HFFc6 (cell line): ENCODE measurements at regions not wholly inside any gene's neighbourhood (a gene's known extent, or its start where the extent isn't known, plus 50 kb on each side); places are given as distances from the start of the nearest gene placed in this dataset.

Source experiments
- DNase-seq: peaks from one replicate; pipeline ENCODE4 v3.0.0-alpha.2; 2018
- H3K27ac Mint-ChIP-seq: 2 replicates; pipeline ENCODE4 v1.8.0; 2020; ENCODE audit warnings: mild to moderate bottlenecking, mixed read lengths
- H3K27me3 Mint-ChIP-seq: 2 replicates; pipeline ENCODE4 v1.8.0; 2021; ENCODE audit warnings: mild to moderate bottlenecking, moderate library complexity, mixed read lengths; ENCODE audit not compliant: insufficient read depth
- H3K36me3 Mint-ChIP-seq: 2 replicates; pipeline ENCODE4 v1.8.0; 2021; ENCODE audit warnings: low read depth, mixed read lengths
- H3K4me1 Mint-ChIP-seq: 2 replicates; pipeline ENCODE4 v1.8.0; 2020; ENCODE audit warnings: low read depth, mixed read lengths
- H3K4me3 Mint-ChIP-seq: 2 replicates; pipeline ENCODE4 v1.8.0; 2020; ENCODE audit warnings: mild to moderate bottlenecking, moderate library complexity, mixed read lengths
- H3K9me3 Mint-ChIP-seq: 2 replicates; pipeline ENCODE4 v1.8.0; 2020; ENCODE audit warnings: mild to moderate bottlenecking, mixed read lengths
- CTCF ChIP-seq: fragments of 200-600 bp; sonication (generic); IDR thresholded peaks from 2 replicates; pipeline ENCODE4 v1.5.0; 2021; ENCODE audit warnings: antibody characterized with exemption, mild to moderate bottlenecking

DNA sequence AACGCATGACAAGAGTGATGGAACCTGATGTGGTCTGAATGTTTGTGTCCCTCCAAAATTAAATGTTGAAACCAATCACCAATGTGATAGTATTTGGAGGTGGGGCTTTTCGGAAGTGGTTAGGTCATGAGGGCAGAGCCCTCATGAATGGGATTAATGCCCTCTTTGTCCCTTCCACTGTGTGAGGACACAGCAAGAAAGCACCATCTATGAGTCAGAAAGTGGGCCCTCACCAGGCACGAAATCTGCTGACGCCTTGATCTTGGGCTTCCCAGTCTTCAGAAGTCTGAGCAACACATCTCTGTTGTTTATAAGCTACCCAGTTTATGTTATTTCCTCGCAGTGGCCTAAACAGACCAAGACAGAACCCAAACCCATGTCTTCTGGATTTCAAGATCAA lies 244.0 kb upstream of the JAG1 start:
- H3K36me3 Mint-ChIP-seq, result no peaks in the 10 kb centered on the region
- H3K9me3 Mint-ChIP-seq, result peaks cover 7% of the 10 kb centered on the region

DNA sequence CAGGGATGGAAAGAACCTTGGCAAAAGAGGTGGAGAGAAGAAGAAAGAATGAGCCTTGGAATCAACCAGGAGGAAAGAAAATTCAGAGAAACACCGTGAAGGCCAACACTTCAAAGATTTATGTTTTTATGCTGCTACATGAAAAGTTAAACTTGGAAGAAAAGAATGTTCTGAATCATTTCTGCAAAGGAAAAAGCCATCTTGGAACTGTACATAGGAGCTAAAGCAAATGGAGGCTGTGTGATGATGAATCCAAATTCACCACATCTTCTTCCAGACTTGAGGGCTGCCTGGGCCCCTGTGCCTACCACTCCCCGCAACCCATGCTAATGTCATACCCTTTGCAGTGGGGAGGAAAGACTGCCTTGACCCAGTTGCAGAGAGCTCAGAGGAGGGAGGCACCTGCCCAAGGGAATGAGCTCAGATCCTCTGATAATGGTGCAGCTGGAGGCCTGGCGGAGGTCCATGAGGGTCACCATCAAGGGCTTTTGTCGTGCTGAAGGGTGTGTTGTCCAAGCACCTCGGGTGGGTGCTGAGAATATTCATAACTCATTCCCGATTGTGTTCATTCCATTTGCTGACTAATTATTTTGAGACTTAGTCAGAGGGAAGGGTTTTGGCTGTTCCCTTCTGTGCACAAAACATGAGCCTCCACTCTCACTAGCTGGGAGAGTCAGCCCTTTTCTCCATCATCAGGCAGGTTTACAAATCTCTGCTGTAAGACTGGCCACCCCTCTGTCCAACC lies 245.8 kb upstream of the JAG1 start:
- peak; percentile 16 for DNase-seq
- peaks cover 7% of the 10 kb centered on the region for H3K27me3 Mint-ChIP-seq
- peaks cover 7% of the 10 kb centered on the region for H3K9me3 Mint-ChIP-seq
- H3K36me3 Mint-ChIP-seq, result no peaks in the 10 kb centered on the region
- TF ChIP-seq CTCF, result no peak
- peaks cover 44% of the 10 kb centered on the region for H3K4me1 Mint-ChIP-seq
- no peak overlapping the region for H3K27ac Mint-ChIP-seq
- no peak overlapping the region; the same call in 1 of the 2 replicates for H3K4me3 Mint-ChIP-seq

More for the DNA sequence above, 244.0 kb upstream of the JAG1 start:
- DNase-seq, result no peak
- Mint-ChIP-seq H3K4me1 (peaks cover 28% of the 10 kb centered on the region), H3K4me3 (no peak overlapping the region), H3K27ac (no peak overlapping the region), H3K27me3 (peaks cover 7% of the 10 kb centered on the region)
- TF ChIP-seq CTCF, result no peak

- Mint-ChIP-seq H3K27ac (no peak overlapping the region), H3K4me1 (peaks cover 50% of the 10 kb centered on the region), H3K4me3 (no peak overlapping the region), H3K27me3 (peaks cover 6% of the 10 kb centered on the region), H3K36me3 (no peaks in the 10 kb centered on the region), H3K9me3 (peaks cover 7% of the 10 kb centered on the region; the same call in 1 of the 2 replicates)
- no peak for TF ChIP-seq CTCF
- DNase-seq, result no peak
Measured at GRCh38 chr20:10920396-10920795, 246.6 kb upstream of the JAG1 start.

DNA sequence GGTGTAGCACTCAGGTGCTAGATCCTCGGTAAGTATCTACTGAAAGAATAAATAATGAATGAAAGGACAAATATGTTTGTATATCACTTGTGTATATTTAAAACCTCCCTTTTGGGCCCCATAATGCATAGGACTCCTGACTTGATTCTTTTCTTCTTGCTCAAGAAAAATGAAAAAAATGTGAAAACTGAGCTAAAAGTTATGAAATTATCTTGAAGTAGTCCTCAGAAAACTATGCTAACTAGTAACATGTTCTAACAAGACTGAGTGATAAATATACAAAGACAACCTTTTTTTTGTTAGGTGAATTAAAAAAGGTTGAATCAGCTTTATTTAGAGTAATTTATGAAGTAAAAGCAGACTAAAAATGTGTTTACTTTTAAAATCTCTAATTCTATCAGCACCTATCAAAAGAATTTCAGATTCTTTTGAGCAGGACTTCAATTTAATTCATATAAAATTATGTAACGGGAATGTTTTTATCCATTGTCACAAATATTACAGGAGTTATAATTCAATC lies 247.8 kb upstream of the JAG1 start:
- peaks cover 50% of the 10 kb centered on the region for H3K4me1 Mint-ChIP-seq
- no peak overlapping the region for H3K27ac Mint-ChIP-seq
- DNase-seq, result no peak
- no peaks in the 10 kb centered on the region for H3K36me3 Mint-ChIP-seq
- peaks cover 7% of the 10 kb centered on the region; the same call in 1 of the 2 replicates for H3K9me3 Mint-ChIP-seq
- peaks cover 3% of the 10 kb centered on the region for H3K27me3 Mint-ChIP-seq
- H3K4me3 Mint-ChIP-seq, result no peak overlapping the region
- TF ChIP-seq CTCF, result no peak

DNA sequence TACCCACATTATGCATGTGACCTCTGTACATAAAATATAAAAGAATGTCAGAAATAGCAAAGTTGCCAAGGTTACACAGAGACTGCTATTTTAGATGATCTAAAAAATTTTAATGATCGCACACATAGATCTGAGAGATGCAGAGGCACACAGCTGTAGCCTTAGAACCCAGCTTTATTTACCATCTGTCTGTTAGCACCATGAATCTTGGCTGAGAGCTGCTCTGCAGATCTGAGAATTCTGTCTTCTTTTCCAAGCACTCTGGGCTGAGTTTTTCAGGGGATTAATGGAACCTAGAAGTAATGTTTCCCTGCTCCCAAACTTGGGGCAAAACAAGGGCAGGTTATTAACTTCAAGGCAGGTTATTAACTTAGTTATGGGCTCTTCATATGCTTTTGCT lies 248.7 kb upstream of the JAG1 start:
- H3K27me3 Mint-ChIP-seq, result peaks cover 1% of the 10 kb centered on the region; the same call in 1 of the 2 replicates
- TF ChIP-seq CTCF, result no peak
- peaks cover 50% of the 10 kb centered on the region for H3K4me1 Mint-ChIP-seq
- no peaks in the 10 kb centered on the region for H3K9me3 Mint-ChIP-seq
- H3K27ac Mint-ChIP-seq, result peak overlapping the region; percentile 47; the same call in 1 of the 2 replicates
- no peak for DNase-seq
- no peaks in the 10 kb centered on the region for H3K36me3 Mint-ChIP-seq
- peak overlapping the region; percentile 18; the same call in 1 of the 2 replicates for H3K4me3 Mint-ChIP-seq
